Common myeloid progenitor, CD34-positive (primary cell): ENCODE measurements at regions not wholly inside any gene's neighbourhood (a gene's known extent, or its start where the extent isn't known, plus 50 kb on each side); places are given as distances from the start of the nearest gene placed in this dataset.

ENCODE experiments used
- CTCF ChIA-PET: fragments of 350-600 bp; sonication (Branson Sonifier 250); formaldehyde crosslinking; loops from one replicate; lab custom pipeline; 2021; ENCODE audit warnings: antibody characterized with exemption; lab: Charles Lee
- POLR2A ChIA-PET: fragments of 350-600 bp; sonication (Branson Sonifier 250); formaldehyde crosslinking; loops from one replicate; lab custom pipeline; 2021; ENCODE audit warnings: antibody characterized with exemption; lab: Charles Lee
- DNase-seq, 3 donors: peaks; one replicate each; pipeline versions ENCODE4 v3.0.0 to v3.0.0-alpha.2; 2013
- H3K27ac ChIP-seq, 2 experiments: 1 replicate in 1 of 2; 2 replicates in 1 of 2; pipeline ENCODE4 v1.7.0; 2013; ENCODE audit warnings: inconsistent platforms in 2 of 2, low read length in 2 of 2, mild to moderate bottlenecking in 2 of 2, low read depth in 1 of 2, moderate library complexity in 1 of 2; ENCODE audit not compliant: severe bottlenecking in 2 of 2, insufficient read depth in 1 of 2, poor library complexity in 1 of 2
- H3K27me3 ChIP-seq, 5 experiments: replicated peaks in 2 of 5; 1 replicate in 3 of 5; 2 replicates in 2 of 5; pipeline versions ENCODE4 v1.6.1 to v1.7.0; 2013; ENCODE audit warnings: low read length in 4 of 5, mild to moderate bottlenecking in 2 of 5, moderate library complexity in 2 of 5, inconsistent platforms in 1 of 5; ENCODE audit not compliant: insufficient read depth in 5 of 5, control insufficient read depth in 4 of 5
- H3K36me3 ChIP-seq, 4 experiments: 1 replicate in 2 of 4; 2 replicates in 2 of 4; pipeline versions ENCODE4 v1.6.1 to v1.7.0; 2013; ENCODE audit warnings: low read length in 3 of 4, control low read depth in 1 of 4, mild to moderate bottlenecking in 1 of 4; ENCODE audit not compliant: control insufficient read depth in 4 of 4, insufficient read depth in 4 of 4
- H3K4me1 ChIP-seq, 4 experiments: 1 replicate in 3 of 4; 2 replicates in 1 of 4; pipeline versions ENCODE4 v1.6.1 to v1.7.1; 2013; ENCODE audit warnings: low read length in 3 of 4, mild to moderate bottlenecking in 3 of 4, control low read depth in 1 of 4, inconsistent platforms in 1 of 4, moderate library complexity in 1 of 4; ENCODE audit not compliant: control insufficient read depth in 4 of 4, insufficient read depth in 4 of 4; ENCODE audit errors: control extremely low read depth in 1 of 4
- H3K4me3 ChIP-seq, 7 experiments: 1 replicate in 4 of 7; 2 replicates in 3 of 7; pipeline versions ENCODE4 v1.5.1 to v1.7.0; 2013; ENCODE audit warnings: mild to moderate bottlenecking in 7 of 7, low read length in 6 of 7, moderate library complexity in 6 of 7, inconsistent platforms in 2 of 7, low read depth in 2 of 7, control low read depth in 1 of 7; ENCODE audit not compliant: insufficient read depth in 4 of 7, control insufficient read depth in 1 of 7; ENCODE audit errors: extremely low read depth in 1 of 7
- H3K9me3 ChIP-seq, 5 experiments: 1 replicate in 4 of 5; 2 replicates in 1 of 5; pipeline versions ENCODE4 v1.6.1 to v1.7.1; 2013; ENCODE audit warnings: low read length in 4 of 5, mild to moderate bottlenecking in 2 of 5, inconsistent platforms in 1 of 5, low read depth in 1 of 5, moderate library complexity in 1 of 5; ENCODE audit not compliant: control insufficient read depth in 4 of 5, insufficient read depth in 2 of 5; ENCODE audit errors: control extremely low read depth in 1 of 5
- WGBS: methylation state at CpG from one replicate; pipeline ENCODE4 v1.1.5; 2013; ENCODE audit not compliant: insufficient coverage; 5-methylcytosine and 5-hydroxymethylcytosine counted together

DNA sequence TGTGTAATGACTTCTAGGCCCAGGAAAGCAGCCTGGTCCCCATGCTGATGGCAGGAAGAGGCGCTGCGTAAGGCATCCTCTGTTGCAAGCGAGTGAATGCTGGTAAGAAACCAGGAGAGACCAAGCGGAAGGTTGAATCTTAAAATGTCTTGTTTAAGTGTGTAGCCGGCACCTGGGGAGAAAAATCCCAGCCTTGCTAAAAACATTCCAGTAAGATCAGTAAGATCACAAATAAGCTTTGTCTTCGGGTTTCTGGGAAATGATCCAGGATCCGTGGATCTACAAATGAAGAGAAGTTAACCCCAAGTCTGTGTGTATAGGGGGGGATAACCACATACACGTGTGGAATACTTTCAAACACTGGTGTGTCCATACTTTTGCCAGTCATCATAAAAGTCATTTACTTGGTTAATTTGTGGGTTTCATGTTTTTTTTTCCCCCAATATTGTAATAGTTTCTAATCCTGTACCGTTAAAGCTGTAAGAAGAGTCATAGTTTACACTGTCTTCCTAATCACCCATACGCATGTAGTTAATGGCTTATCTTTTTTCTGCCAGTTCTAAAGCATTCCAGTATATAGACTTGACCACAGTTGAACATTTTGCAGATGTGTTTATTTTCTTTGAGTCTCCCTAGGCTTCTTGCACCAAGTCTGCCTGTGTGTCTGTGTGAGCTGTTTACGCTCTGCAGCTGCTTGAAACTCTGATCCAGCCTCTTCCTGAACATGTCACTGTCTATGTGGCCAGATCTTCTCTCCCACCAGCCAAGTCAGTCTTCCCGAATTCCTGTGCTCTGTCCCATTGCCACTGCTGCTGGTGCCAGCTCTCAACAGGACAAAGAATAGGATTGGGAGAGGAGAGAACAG lies 135.9 kb upstream of the ARL4C start:
- Histone ChIP-seq H3K4me1 (no peaks in the 10 kb centered on the region), H3K27me3 (no peaks in the 10 kb centered on the region), H3K4me3 (no peak overlapping the region), H3K27ac (no peak overlapping the region), H3K36me3 (no peaks in the 10 kb centered on the region), H3K9me3 (no peaks in the 10 kb centered on the region)
- ChIA-PET CTCF (no interaction called here), POLR2A (interaction anchor here (0.7 kb wide), 1 partner anchor 442 kb away, joined by 3 read pairs; no protein-coding TSS in a partner anchor)
- 100% methylated on average over 7 of the region's 12 CpGs for WGBS
- peak in 1 of 3 donors; percentile 17 for DNase-seq

DNA sequence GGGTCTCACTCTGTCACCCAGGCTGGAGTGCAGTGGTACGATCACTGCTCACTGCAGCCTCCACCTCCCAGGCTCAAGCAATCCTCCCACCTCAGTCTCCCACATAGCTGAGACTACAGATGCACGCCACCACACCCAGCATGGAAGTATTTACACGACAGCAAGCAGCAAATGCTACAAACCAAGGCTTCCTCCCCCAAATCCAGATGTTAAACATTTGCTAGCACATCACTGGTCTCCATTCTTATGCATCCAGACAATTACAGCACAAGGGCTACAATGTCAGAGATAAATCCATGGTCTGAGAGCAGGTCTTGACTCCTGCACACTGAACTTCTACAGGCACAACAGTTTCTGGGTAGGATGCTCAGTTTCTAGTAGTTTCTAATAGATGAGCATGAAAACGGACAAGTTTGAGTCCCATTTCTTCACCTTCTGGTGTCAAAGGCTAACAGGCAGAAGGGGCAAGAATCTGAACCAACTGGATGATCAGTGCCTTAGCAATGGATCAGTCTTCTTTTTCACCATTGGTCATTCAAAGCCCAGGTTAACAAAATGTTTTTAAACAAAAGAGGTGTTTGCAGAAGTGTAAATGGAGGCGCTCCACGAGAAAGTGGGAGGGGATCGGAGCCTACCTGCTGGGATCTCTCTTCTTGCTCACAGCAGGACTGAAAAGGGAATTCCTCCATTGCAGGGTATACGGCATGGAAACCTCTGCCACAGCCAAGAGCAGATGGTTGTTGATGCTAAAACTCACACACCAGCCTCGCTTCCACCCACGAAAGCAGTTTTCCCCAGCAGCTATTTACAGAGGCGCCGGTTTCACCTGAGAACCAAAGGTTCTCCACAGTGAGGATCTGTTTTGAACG lies 135.0 kb upstream of the ARL4C start:
- Histone ChIP-seq H3K27ac (no peak overlapping the region), H3K9me3 (no peaks in the 10 kb centered on the region), H3K4me3 (no peak overlapping the region), H3K36me3 (no peaks in the 10 kb centered on the region), H3K4me1 (no peaks in the 10 kb centered on the region), H3K27me3 (no peaks in the 10 kb centered on the region)
- ChIA-PET CTCF (no interaction called here), POLR2A (no interaction called here)
- WGBS, result 83% methylated on average over 10 of the region's 13 CpGs
- DNase-seq, result no peak

- ChIA-PET POLR2A (no interaction called here), CTCF (no interaction called here)
- H3K36me3 ChIP-seq, result no peaks in the 10 kb centered on the region
- DNase-seq, result no peak
- H3K27me3 ChIP-seq, result no peaks in the 10 kb centered on the region
- H3K27ac ChIP-seq, result no peak overlapping the region
- no peaks in the 10 kb centered on the region for H3K4me1 ChIP-seq
- H3K4me3 ChIP-seq, result no peak overlapping the region
- 84% methylated on average over 4 of the region's 6 CpGs for WGBS
- H3K9me3 ChIP-seq, result no peaks in the 10 kb centered on the region
Measured at GRCh38 chr2:234630801-234631261, 133.9 kb upstream of the ARL4C start.

DNA sequence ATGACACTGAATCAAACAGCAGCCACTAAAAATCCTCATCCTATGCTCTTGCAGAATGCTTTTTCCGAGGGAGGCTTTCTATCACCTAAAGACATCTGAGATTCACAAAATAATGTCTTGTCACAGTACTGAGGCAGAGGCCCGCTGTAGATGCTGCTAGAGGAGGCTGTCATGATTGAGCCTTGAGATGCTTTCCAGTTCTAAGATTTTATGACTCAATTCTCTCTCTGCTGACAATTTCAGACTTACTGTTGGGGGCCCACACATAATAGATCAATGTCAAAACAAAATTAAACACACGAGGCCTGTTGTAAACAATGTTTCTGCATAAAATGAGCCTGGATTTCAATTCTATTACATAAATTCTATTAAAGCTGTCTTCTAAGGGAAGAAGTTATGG lies 132.7 kb upstream of the ARL4C start:
- H3K4me3 ChIP-seq, result no peak overlapping the region
- ChIA-PET CTCF (no interaction called here), POLR2A (no interaction called here)
- no peak for DNase-seq
- H3K9me3 ChIP-seq, result no peaks in the 10 kb centered on the region
- no peaks in the 10 kb centered on the region for H3K36me3 ChIP-seq
- no peak overlapping the region for H3K27ac ChIP-seq
- no peaks in the 10 kb centered on the region for H3K4me1 ChIP-seq
- H3K27me3 ChIP-seq, result no peaks in the 10 kb centered on the region
- WGBS, result 100% methylated on average over 1 of the region's 3 CpGs

DNA sequence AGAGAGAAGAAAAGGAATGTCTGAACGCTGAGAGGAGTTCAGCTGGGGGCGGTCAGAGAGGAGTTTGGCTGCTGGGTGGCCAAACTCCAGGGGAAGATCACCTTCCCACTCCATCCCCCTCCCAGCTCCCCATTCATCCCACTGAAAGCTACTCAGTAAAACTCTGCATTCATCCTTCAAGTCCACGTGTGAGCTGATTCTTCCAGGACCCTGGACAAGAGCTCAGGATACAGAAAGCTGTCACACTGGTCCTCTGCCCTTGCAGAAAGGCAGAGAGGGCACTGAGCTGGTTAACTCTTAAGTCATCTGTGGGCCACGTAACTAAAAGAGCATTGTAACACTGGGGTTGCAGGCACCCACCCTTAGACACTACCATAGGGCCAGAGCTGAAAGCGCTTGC lies 132.1 kb upstream of the ARL4C start:
- Histone ChIP-seq H3K27ac (no peak overlapping the region), H3K4me1 (no peaks in the 10 kb centered on the region), H3K4me3 (no peak overlapping the region), H3K9me3 (no peaks in the 10 kb centered on the region), H3K36me3 (no peaks in the 10 kb centered on the region), H3K27me3 (no peaks in the 10 kb centered on the region)
- ChIA-PET CTCF (no interaction called here), POLR2A (no interaction called here)
- DNase-seq, result no peak
- 97% methylated on average over 5 of the region's 5 CpGs for WGBS

DNA sequence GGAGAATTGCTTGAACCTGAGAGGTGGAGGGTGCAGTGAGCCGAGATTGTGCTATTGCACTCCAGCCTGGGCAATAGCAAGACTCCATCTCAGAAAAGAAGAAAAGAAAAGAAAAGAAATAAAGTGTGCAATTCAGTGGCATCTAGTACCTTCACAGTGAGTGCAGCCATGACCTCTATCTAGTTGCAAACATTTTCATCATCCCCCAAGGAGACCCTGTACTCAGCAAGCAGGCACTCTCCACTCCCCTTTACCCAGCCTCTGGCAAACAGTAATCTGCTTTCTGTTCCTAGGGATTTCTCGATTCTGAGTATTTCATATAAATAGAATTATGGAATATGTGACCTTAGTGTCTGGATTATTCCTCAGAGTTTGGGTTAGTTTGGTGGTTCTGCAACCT lies 130.4 kb upstream of the ARL4C start:
- 100% methylated on average over 1 of the region's 2 CpGs for WGBS
- Histone ChIP-seq H3K27me3 (no peaks in the 10 kb centered on the region), H3K36me3 (no peaks in the 10 kb centered on the region), H3K27ac (no peak overlapping the region), H3K4me1 (no peaks in the 10 kb centered on the region), H3K9me3 (no peaks in the 10 kb centered on the region), H3K4me3 (no peak overlapping the region)
- DNase-seq, result no peak
- ChIA-PET POLR2A (no interaction called here), CTCF (no interaction called here)
